ENCODE measurements at regions not wholly inside any gene's neighbourhood (a gene's known extent, or its start where the extent isn't known, plus 50 kb on each side); places are given as distances from the start of the nearest gene placed in this dataset.

DNA sequence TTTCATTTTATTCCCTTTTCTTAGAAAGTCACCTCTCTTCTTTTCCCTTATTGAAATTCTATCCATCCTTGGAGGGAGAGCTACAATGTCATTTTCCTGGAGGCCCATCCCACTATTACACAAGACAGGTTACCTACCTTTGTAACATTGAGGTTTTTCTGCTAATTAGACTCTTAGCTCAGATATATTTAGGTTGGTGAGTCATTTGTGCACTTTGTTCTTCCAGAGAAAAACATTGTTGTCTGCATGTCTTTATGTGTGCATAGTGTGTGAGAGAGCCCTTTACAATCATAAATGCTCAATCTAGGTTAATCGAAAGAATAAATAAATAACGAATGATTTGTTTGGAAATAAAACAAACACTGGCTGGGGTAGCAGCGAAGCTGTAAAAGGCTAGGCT is 191.8 kb downstream of the DACT1 start:
- DNase-seq (no peak), ATAC-seq (ENCODE audit: low read depth) (no peak)
- Histone ChIP-seq H3K4me2 (replicated peaks; ENCODE audit: low read depth, low read length, poor library complexity, severe bottlenecking) (no peak overlapping the region), H3K9me3 (ENCODE audit: control extremely low read depth in 1 of 3, control insufficient read depth in 2 of 3, insufficient read depth in 1 of 3, low read length in 2 of 3) (peaks cover 3 to 11% (median 4%) of the 10 kb centered on the region in 3 donors), H3K79me2 (ENCODE audit: control insufficient read depth, insufficient read depth, low read length) (no peaks in the 10 kb centered on the region), H2AFZ (ENCODE audit: insufficient read depth, low read depth, low read length, poor library complexity, severe bottlenecking) (no peak overlapping the region), H3K36me3 (replicated peaks in 1 of 2; ENCODE audit: control extremely low read depth in 1 of 2, control insufficient read depth in 1 of 2, extremely low read depth in 1 of 2, insufficient read depth in 2 of 2, low read length in 1 of 2) (no peaks in the 10 kb centered on the region), H4K20me1 (ENCODE audit: control insufficient read depth, insufficient read depth, low read length, poor library complexity, severe bottlenecking) (no peaks in the 10 kb centered on the region), H3K27me3 (replicated peaks in 1 of 4; ENCODE audit: control extremely low read depth in 1 of 4, control insufficient read depth in 3 of 4, insufficient read depth in 4 of 4, low read length in 3 of 4) (no peaks in the 10 kb centered on the region), H3K4me3 (ENCODE audit: control extremely low read depth in 1 of 5, extremely low read depth in 1 of 5, insufficient read depth in 1 of 5, low read depth in 2 of 5, low read length in 4 of 5) (no peak overlapping the region), H3K27ac (ENCODE audit: low read length in 2 of 2) (no peak overlapping the region), H3K9ac (ENCODE audit: low read length) (no peak overlapping the region), H3K4me1 (ENCODE audit: control insufficient read depth in 2 of 2, insufficient read depth in 2 of 2, low read length in 2 of 2) (no peaks in the 10 kb centered on the region)
- no peak overlapping the region for H3K27ac Mint-ChIP-seq
- ChIA-PET CTCF (no interaction called here), POLR2A (no interaction called here)
- WGBS (ENCODE audit: insufficient coverage) = no CpG with 5 or more reads among the region's 3 CpGs
- intact Hi-C loops (cut with micrococcal nuclease) = no loop called here
- no peaks in the 10 kb centered on the region for H3K4me1 Mint-ChIP-seq
- peaks cover 3% of the 10 kb centered on the region for H3K9me3 Mint-ChIP-seq (ENCODE audit: insufficient read depth)
- no peak overlapping the region for H3K4me3 Mint-ChIP-seq
- TF ChIP-seq, protein P1, sequence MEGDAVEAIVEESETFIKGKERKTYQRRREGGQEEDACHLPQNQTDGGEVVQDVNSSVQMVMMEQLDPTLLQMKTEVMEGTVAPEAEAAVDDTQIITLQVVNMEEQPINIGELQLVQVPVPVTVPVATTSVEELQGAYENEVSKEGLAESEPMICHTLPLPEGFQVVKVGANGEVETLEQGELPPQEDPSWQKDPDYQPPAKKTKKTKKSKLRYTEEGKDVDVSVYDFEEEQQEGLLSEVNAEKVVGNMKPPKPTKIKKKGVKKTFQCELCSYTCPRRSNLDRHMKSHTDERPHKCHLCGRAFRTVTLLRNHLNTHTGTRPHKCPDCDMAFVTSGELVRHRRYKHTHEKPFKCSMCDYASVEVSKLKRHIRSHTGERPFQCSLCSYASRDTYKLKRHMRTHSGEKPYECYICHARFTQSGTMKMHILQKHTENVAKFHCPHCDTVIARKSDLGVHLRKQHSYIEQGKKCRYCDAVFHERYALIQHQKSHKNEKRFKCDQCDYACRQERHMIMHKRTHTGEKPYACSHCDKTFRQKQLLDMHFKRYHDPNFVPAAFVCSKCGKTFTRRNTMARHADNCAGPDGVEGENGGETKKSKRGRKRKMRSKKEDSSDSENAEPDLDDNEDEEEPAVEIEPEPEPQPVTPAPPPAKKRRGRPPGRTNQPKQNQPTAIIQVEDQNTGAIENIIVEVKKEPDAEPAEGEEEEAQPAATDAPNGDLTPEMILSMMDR (IDR thresholded peaks at IDR 0.05) = no peak
- no peak for TF ChIP-seq EZH2 (IDR thresholded peaks at IDR 0.05; ENCODE audit: borderline replicate concordance, insufficient read depth, low read depth, low read length, poor library complexity, severe bottlenecking)
- H3K27me3 Mint-ChIP-seq = peaks cover 4% of the 10 kb centered on the region

DNA sequence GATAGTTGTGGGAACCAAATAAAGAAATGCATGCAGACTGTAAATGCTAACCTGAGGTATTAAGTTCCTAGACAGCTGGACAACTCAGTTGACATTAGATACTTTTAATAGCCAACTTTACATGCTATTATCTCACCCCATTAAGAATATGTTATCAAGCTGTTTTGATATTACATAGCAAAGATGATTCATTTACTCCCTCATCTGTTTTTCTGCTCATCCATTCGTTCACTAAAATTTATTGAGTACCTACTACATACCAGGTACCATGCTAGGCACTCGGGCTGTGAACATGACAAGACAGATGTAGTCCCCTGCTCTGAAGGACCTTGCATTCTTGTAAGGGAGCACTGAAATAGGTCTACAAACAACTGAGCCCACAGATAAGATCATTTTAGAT is 192.4 kb downstream of the DACT1 start:
- intact Hi-C loops (cut with micrococcal nuclease) = no loop called here
- DNase-seq (no peak), ATAC-seq (ENCODE audit: low read depth) (no peak)
- Histone ChIP-seq H4K20me1 (ENCODE audit: control insufficient read depth, insufficient read depth, low read length, poor library complexity, severe bottlenecking) (no peaks in the 10 kb centered on the region), H3K4me2 (replicated peaks; ENCODE audit: low read depth, low read length, poor library complexity, severe bottlenecking) (no peak overlapping the region), H3K9ac (ENCODE audit: low read length) (no peak overlapping the region), H3K4me1 (ENCODE audit: control insufficient read depth in 2 of 2, insufficient read depth in 2 of 2, low read length in 2 of 2) (no peaks in the 10 kb centered on the region), H3K36me3 (replicated peaks in 1 of 2; ENCODE audit: control extremely low read depth in 1 of 2, control insufficient read depth in 1 of 2, extremely low read depth in 1 of 2, insufficient read depth in 2 of 2, low read length in 1 of 2) (no peaks in the 10 kb centered on the region), H3K9me3 (ENCODE audit: control extremely low read depth in 1 of 3, control insufficient read depth in 2 of 3, insufficient read depth in 1 of 3, low read length in 2 of 3) (peaks cover 3 to 11% (median 4%) of the 10 kb centered on the region in 3 donors), H2AFZ (ENCODE audit: insufficient read depth, low read depth, low read length, poor library complexity, severe bottlenecking) (no peak overlapping the region), H3K79me2 (ENCODE audit: control insufficient read depth, insufficient read depth, low read length) (no peaks in the 10 kb centered on the region), H3K27me3 (replicated peaks in 1 of 4; ENCODE audit: control extremely low read depth in 1 of 4, control insufficient read depth in 3 of 4, insufficient read depth in 4 of 4, low read length in 3 of 4) (no peaks in the 10 kb centered on the region), H3K4me3 (ENCODE audit: control extremely low read depth in 1 of 5, extremely low read depth in 1 of 5, insufficient read depth in 1 of 5, low read depth in 2 of 5, low read length in 4 of 5) (no peak overlapping the region), H3K27ac (ENCODE audit: low read length in 2 of 2) (no peak overlapping the region)
- Mint-ChIP-seq H3K27ac (no peak overlapping the region), H3K27me3 (peaks cover 4% of the 10 kb centered on the region), H3K4me3 (no peak overlapping the region), H3K4me1 (no peaks in the 10 kb centered on the region), H3K9me3 (ENCODE audit: insufficient read depth) (peaks cover 6% of the 10 kb centered on the region)
- CTCF ChIA-PET = no interaction called here
- TF ChIP-seq, protein P1 (IDR thresholded peaks at IDR 0.05) = no peak
- TF ChIP-seq EZH2 (IDR thresholded peaks at IDR 0.05; ENCODE audit: borderline replicate concordance, insufficient read depth, low read depth, low read length, poor library complexity, severe bottlenecking) = no peak
- WGBS (ENCODE audit: insufficient coverage) = 73% methylated on average over 2 of the region's 2 CpGs
- POLR2A ChIA-PET = no interaction called here

All from B cell (primary cell).